Stimulated activated CD4-positive, alpha-beta T cell treated with anti-CD3 and anti-CD28 coated beads, TNF-alpha, amount 100 ng/mL, for 1 hour (primary cell): ENCODE measurements at regions not wholly inside any gene's neighbourhood (a gene's known extent, or its start where the extent isn't known, plus 50 kb on each side); places are given as distances from the start of the nearest gene placed in this dataset.

ENCODE experiments used
- DNase-seq, 3 donors: peaks; one replicate each; pipeline ENCODE4 v3.0.0-alpha.2; 2020; ENCODE audit warnings: low read depth in 3 of 3, low spot score in 1 of 3

- no peak for DNase-seq
These were observed 142.2 kb downstream of the ABCA8 start for GRCh38 chr17:68812876-68813584.

GRCh38 chr17:68809148-68809547 lies 146.0 kb downstream of the ABCA8 start:
- DNase-seq = no peak

- no peak for DNase-seq
These were observed 147.0 kb downstream of the ABCA8 start for GRCh38 chr17:68807998-68808772.

GRCh38 chr17:68805609-68806008 lies 149.6 kb downstream of the ABCA8 start:
- DNase-seq = no peak

GRCh38 chr17:68804777-68805520 lies 150.2 kb downstream of the ABCA8 start:
- DNase-seq = no peak

GRCh38 chr17:68803164-68803929 lies 151.8 kb downstream of the ABCA8 start:
- no peak for DNase-seq

- DNase-seq = no peak
These were observed 153.6 kb downstream of the ABCA8 start for GRCh38 chr17:68801335-68802247.

GRCh38 chr17:68800751-68801150 lies 154.4 kb downstream of the ABCA8 start:
- no peak for DNase-seq

GRCh38 chr17:68794636-68795434 lies 160.4 kb downstream of the ABCA8 start:
- DNase-seq = no peak

- no peak for DNase-seq
These were observed 162.3 kb downstream of the ABCA8 start for GRCh38 chr17:68792873-68793272.

GRCh38 chr17:68792042-68792685 lies 163.0 kb downstream of the ABCA8 start:
- DNase-seq = no peak

- DNase-seq = no peak
These were observed 164.3 kb downstream of the ABCA8 start for GRCh38 chr17:68790931-68791330.

- no peak for DNase-seq
These were observed 164.7 kb downstream of the ABCA8 start for GRCh38 chr17:68790492-68790891.

- no peak for DNase-seq
These were observed 165.8 kb downstream of the ABCA8 start for GRCh38 chr17:68789203-68789962.

GRCh38 chr17:68785565-68786486 lies 169.4 kb downstream of the ABCA8 start:
- DNase-seq = no peak

GRCh38 chr17:68784431-68784830 lies 170.8 kb downstream of the ABCA8 start:
- no peak for DNase-seq

GRCh38 chr17:68783861-68784260 lies 171.3 kb downstream of the ABCA8 start:
- DNase-seq = no peak
